ENCODE measurements at regions not wholly inside any gene's neighbourhood (a gene's known extent, or its start where the extent isn't known, plus 50 kb on each side); places are given as distances from the start of the nearest gene placed in this dataset.

GRCh38 chr12:75756771-75757170 is 245.4 kb upstream of the KRR1 start:
- TF ChIP-seq CTCF (IDR thresholded peaks at IDR 0.05 in 8 of 11, conservative IDR thresholded peaks at IDR 0.05 in 3 of 11) (no peak), POLR2A (IDR thresholded peaks at IDR 0.05) (no peak)

Data from spleen (tissue), 7 donors.